ENCODE measurements at regions not wholly inside any gene's neighbourhood (a gene's known extent, or its start where the extent isn't known, plus 50 kb on each side); places are given as distances from the start of the nearest gene placed in this dataset.

DNA sequence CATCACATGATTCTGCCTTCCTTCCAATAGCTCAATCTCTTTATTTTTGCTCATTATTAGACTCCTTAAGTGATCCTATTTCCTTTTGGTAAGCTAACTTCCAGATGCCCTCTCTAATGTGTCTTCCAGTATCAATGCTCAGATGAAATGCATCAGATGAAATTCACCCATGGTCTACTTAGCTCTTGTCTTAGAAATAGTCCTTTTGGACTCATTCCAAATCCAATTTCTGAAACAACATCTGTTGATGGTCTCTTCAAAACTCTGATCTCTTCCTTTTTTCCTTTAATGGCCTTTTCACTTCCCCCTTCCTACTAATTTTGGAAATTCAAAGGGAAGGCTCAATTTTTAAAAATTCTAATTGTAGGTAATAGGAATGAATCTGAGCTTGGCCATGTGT is 81.1 kb upstream of the GREM2 start:
- TF ChIP-seq CTCF (IDR thresholded peaks at IDR 0.05) = no peak
- no peak for TF ChIP-seq POLR2A (IDR thresholded peaks at IDR 0.05)

Measured in body of pancreas (tissue), 4 donors.